ENCODE measurements at regions not wholly inside any gene's neighbourhood (a gene's known extent, or its start where the extent isn't known, plus 50 kb on each side); places are given as distances from the start of the nearest gene placed in this dataset.
"Not testable (repeated sequence)": the region's sequence is repeated elsewhere in the genome, so short reads cannot be mapped to it uniquely, and the experiment has no call there.

DNA sequence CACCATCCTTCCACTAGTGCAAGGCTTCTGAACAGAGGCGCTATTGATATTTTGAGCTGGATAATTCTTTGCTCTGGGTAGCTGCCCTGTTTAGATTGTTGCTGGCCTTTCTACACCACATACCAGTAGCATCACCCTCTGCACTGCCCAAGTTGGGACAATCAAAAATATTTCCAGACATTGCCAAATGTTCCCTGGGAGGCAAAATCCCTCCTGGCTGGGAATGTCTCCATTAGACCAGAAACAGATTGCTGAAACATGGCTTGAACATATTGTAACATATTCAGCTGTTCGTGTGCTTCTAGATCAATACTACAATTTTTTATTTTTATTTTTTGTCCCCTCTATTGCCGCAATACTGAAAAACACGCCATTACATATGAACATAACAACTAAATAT lies 174.6 kb downstream of the ABCA8 start:
- DNase-seq (ENCODE audit: low spot score), result no peak

- no peak for DNase-seq (ENCODE audit: low spot score)
Measured at GRCh38 chr17:68778726-68779125, 176.5 kb downstream of the ABCA8 start.

DNA sequence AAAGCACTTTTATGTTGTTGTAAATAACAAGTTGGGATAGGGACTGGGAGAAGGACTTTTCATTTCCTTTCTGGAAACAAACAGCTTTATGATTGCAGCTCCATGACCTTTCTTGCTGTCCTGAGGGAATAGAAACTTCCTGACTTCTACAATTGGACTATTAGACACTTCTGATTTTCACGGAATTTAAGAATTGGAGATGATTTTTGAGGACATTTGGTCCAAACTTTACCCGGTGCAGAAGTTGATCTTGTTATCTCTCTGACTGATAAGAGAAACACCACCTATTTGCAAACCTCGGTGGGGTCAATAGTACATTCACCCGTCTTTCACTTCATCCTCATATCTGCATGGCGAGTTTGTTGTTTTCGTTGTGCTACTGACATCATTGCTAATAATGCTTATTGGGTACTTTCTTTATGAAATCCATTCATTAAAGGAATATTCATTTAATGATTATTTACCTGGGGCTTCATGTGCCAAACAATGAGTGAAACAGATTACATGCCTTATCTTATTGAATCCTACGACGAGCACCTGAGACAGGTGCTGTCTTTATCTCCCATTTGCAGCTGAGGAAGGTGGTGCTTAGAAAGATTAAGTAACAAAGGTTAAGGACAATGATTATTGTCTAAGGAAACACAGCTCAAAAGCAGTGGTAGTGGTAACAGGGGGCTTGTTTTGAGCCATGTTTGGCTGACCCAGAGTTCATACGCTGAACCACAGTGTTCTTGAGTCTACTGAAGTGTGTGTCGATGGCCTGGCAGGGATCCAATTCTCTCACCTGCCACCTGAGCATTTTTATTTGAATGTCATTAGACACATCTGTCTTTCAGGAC lies 176.9 kb upstream of the FAM20A start:
- DNase-seq (ENCODE audit: low spot score), result no peak

DNA sequence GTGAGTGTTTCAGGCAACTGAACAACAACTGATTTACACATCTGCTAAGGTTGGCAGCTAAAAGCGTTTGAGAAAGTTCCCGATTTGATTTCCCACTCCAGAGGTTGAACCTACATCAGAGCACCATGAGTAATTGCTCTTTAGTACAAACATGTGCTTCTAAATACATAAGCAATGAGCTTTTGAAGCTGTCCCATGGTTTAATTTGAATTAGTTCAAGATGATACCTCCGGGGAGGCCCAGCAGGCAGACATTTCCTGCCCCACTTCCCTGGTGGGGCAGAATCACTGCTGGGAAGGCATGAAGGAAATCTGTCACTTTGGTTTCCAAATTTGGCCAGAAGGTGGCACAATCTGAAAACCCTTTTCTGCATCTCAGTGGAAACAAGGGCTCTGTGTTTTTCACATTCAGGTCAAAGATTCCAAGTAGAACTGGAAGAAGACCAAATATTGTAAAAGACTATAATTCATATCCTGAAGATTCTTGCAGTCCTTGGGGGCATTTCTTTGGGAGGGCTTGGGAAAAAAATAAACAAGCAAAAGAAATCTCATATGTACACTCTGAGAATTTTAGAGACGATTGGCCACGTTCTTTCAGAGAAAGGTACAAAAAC lies 176.2 kb upstream of the FAM20A start:
- peak; percentile 76 for DNase-seq (ENCODE audit: low spot score)

- DNase-seq (ENCODE audit: low spot score), result no peak
Measured at GRCh38 chr17:68776451-68776850, 175.3 kb upstream of the FAM20A start.

DNA sequence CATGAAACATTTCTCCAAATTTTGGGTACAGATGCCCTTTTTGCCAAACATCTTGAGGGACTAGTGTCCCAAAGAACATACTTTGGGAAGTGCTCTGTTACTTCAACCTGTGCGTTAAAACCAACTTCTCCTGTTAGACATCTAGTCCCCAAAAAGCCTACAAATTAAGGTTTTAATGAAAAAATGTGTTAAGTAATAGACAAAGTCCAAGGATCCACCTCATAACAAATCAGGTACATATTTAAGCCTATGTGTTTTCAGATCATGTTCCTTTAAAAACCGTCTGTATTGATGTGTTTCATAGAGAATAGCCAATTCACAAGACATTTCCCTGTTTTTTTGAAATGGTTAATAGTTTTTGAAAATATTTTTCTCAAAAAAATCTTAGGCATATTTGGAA lies 174.8 kb upstream of the FAM20A start:
- DNase-seq (ENCODE audit: low spot score), result no peak

- DNase-seq (ENCODE audit: low spot score), result no peak
Measured at GRCh38 chr17:68775318-68775717, 174.2 kb upstream of the FAM20A start.

GRCh38 chr17:68771867-68772515 lies 170.8 kb upstream of the FAM20A start:
- DNase-seq (ENCODE audit: low spot score), result peak; percentile 77

DNA sequence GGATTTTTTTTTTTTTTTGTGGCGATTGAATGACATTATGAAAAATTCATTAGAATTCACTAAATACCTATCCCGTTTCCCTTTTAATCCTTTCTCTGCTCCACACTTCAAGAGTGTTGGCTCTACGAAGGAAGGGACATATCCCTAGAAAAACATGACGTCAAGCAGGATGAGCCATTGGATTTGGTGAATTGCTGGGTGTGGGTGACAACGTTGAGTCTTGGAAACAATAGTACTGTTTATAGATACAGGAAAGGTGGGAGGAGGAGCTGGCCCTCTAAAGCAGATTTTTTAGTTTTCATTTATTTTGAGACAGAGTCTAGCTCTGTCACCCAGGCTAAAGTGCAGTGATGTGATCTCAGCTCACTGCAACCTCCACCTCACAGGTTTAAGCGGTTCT lies 167.6 kb upstream of the FAM20A start:
- DNase-seq (ENCODE audit: low spot score), result no peak

DNA sequence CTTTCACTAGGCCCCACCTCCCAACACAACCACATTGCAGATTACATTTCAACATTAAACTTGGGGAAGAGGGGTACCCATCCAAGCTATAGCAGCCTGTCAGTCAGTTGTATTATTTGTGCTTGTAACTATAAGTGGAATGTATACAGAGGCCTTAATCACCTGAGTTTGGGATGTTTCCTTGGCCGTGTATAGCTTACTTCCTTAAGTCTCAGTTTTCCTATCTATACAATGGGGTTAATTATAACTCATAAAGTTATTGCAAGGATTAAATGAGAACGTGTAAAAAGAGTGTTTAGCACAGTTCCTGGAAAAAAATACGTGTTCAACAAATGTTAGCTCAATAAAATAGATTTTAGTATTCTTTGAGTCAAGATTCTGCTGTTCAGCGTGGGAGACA lies 165.5 kb upstream of the FAM20A start:
- DNase-seq (ENCODE audit: low spot score), result no peak

- DNase-seq (ENCODE audit: low spot score), result no peak
Measured at GRCh38 chr17:68763562-68763961, 162.4 kb upstream of the FAM20A start.

DNA sequence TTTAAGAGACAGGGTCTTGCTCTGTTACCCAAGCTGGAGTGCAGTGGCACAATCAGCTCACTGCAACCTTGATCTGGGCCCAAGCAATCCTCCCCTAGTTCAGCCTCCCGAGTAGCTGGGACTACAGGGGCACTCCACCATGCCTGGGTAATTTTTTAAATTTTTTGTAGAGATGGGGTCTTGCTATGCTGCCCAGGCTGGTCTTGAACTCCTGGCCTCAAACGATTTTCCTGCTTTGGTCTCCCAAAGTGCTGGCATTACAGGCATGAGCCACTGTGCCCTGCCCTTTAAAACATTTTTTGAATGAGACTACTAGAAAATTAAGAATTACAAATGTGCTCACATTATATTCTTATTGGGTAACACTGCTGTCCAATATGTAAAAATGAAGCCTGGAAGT lies 161.7 kb upstream of the FAM20A start:
- DNase-seq (ENCODE audit: low spot score), result no peak

- no peak for DNase-seq (ENCODE audit: low spot score)
Measured at GRCh38 chr17:68760141-68760475, 158.9 kb upstream of the FAM20A start.

DNA sequence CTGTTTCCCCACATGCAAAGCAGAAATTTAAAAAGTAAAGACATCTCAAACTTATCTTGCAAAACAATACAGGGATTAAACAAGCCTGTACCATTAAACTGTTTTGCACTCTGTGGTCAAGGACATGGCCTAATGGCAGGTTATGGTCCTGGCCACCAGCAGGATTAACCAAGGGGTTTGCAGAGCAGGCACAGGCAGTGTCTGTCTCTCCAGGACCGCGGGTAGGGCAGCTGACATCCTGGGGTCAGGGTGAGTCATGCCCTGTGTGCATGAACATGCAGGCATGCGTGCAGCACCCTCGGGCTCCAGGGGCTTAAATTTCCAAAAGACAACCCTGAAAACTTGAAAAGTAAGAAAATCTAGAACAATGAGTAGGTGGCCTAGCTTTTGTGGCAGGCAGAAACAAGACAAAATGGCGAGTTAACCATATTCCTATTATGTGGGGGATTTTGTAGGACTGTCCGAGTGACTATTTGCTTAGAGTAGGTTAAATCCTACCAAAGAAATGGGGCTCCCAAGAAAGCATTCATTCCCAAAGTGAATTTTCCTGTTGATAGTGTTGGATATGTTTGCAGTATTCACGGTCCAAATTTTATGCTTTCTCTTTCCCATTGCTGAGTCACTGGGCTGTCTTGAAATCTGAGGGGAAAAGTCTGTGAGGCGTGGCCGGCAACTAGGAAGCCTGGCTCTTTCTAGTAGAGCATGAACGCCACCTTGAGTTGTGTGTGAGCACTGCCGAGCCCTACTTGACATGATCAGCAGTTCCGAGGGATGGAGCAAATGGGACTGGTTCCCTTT lies 158.4 kb upstream of the FAM20A start:
- DNase-seq (ENCODE audit: low spot score), result peak; percentile 79

DNA sequence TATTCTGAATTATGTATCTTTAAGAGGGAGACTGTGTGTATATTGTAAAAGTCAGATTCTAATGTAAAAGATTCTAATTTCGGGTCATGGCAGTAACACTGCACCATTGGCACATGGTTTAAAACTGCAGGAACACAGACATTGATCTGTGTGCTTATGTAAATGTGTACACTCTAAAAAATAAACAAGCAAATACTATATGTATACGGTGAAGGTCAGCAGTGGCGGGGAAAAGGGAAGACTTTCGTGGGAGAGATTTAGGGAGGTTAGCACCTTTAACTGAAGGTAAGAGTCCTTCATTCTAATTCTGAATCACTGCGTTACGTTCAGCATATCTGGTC lies 157.8 kb upstream of the FAM20A start:
- no peak for DNase-seq (ENCODE audit: low spot score)

DNA sequence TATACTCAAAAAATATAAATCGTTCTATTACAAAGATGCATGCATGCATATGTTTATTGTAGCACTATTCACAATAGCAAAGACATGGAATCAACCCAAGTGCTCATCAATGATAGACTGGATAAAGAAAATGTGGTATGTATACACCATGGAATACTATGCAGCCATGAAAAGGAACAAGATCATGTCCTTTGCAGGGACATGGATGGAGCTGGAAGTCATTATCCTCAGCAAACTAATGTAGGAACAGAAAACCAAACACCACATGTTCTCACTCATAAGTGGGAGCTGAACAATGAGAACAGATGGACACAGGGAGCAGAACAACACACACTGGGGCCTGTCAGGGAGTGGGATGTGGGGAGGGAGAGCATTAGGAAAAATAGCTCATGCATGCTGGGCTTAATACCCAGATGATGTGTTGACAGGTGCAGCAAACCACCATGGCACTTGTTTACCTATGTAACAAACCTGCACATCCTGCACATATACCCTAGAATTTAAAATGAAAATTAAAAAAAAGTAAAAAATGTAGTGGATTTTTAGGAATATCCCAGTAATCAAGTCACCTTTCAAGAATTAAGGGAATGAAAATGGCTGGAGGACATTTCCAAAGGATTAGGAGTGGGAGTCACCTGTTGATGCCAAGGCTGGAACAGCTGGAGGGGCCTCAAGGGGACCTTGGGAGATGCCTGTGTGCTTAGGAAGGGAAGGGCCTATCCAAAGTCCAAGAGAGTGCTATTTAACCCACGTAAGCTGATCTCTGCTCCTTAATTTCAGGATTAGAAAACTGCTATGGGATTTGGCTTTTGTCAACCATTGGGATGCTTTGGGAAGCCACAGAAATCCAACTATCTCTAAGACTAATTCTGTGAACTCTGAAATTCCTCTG lies 156.9 kb upstream of the FAM20A start:
- DNase-seq (ENCODE audit: low spot score), result not testable (repeated sequence)

GRCh38 chr17:68753985-68754769 lies 153.0 kb upstream of the FAM20A start:
- no peak for DNase-seq (ENCODE audit: low spot score)

DNA sequence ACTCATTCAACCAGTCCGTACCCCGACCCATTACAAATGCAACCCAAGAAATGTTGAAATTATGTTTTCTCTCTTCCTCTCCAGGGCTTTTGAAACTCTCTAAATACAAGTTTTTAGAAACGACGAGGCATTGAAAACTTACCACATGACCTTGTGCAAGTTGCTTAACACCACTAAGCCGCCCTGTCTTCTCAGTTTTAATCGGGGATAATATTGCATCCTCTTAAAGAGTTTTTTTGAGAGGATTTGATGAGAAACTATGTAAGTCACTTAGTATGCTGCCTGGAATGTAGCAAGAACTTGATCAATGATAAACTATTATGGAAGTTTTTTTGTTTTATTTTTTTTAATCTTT lies 149.0 kb upstream of the FAM20A start:
- DNase-seq (ENCODE audit: low spot score), result no peak

GRCh38 chr17:68749349-68750207 lies 148.4 kb upstream of the FAM20A start:
- no peak for DNase-seq (ENCODE audit: low spot score)

DNA sequence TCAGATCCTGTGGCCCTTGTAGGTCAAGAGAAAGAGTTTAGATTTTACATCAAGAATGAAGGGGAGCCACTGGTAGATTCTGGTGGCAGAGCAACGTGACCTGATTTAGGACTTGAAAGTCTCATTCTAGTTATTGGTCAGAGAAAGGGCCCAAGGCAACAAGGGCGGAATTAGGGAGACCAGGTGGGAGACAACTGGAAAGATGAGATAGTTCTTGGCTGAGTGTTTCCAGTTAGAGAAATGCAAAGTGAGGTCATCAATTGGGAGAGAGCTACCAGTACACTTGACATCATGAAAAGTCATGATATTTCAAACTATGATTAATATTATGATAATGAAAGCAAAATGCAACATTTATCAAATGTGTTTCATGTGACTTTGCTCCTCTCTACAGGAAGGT lies 147.2 kb upstream of the FAM20A start:
- DNase-seq (ENCODE audit: low spot score), result no peak
